IPS DF 6.9 (cell line): ENCODE measurements at regions not wholly inside any gene's neighbourhood (a gene's known extent, or its start where the extent isn't known, plus 50 kb on each side); places are given as distances from the start of the nearest gene placed in this dataset.

Source experiments
- DNase-seq: peaks from one replicate; pipeline ENCODE4 v3.0.0-alpha.2; 2013; ENCODE audit warnings: low read depth, low spot score
- H3K27ac ChIP-seq: one replicate; pipeline ENCODE4 v1.5.1; 2013; ENCODE audit warnings: low read length, control low read depth
- H3K27me3 ChIP-seq: 2 replicates; pipeline ENCODE4 v1.6.1; 2013; ENCODE audit warnings: mild to moderate bottlenecking, low read length; ENCODE audit not compliant: control insufficient read depth, insufficient read depth
- H3K36me3 ChIP-seq: 2 replicates; pipeline ENCODE4 v1.6.1; 2013; ENCODE audit warnings: low read length; ENCODE audit not compliant: control insufficient read depth, insufficient read depth
- H3K4me1 ChIP-seq: 2 replicates; pipeline ENCODE4 v1.6.1; 2013; ENCODE audit warnings: low read length; ENCODE audit not compliant: control insufficient read depth, insufficient read depth
- H3K4me3 ChIP-seq: 2 replicates; pipeline ENCODE4 v1.5.1; 2013; ENCODE audit warnings: mild to moderate bottlenecking, low read length
- H3K9me3 ChIP-seq: 2 replicates; pipeline ENCODE4 v1.6.1; 2013; ENCODE audit warnings: low read length, inconsistent platforms; ENCODE audit not compliant: control insufficient read depth, insufficient read depth
- WGBS: extraction: QIAGEN DNeasy Blood & Tissue Kit; methylation state at CpG from one replicate; pipeline ENCODE4 v1.1.7; 2013; ENCODE audit warnings: mixed read lengths, missing lambda C conversion rate; ENCODE audit not compliant: insufficient read length, insufficient coverage; 5-methylcytosine and 5-hydroxymethylcytosine counted together

DNA sequence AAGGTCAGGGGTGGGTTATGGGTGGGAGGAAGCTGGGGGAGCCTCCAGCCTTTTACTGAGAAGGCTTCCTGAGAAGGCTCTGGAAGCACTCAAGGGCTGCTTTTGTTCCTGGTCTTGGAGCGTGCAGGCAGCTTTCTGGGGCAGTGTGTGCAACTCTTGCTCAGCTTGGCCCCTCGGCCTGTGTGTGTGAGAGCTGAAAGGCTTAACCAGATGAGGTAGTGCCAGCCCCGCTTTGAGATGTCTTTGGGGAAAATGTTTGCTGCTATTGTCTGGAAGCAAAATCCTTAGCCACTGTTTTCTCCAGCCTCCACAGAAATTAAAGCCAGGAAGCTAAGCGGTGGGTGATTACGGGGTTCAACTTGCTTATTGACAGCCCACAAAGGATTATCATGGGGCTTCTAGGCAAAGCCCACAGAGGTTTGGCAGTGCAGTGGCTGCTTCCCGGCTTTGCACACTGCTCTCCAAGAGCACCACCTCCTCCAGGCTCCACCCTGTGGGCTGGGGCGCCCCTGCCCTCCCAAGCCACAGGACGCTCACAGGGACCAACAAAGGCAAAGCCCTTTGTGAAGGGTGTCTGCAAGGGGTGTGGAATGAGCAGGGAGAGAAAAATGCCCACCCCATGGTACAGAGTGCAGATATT is 121.7 kb upstream of the TLE3 start:
- Histone ChIP-seq H3K27ac (no peak overlapping the region), H3K36me3 (no peaks in the 10 kb centered on the region), H3K4me3 (no peak overlapping the region), H3K4me1 (peaks cover 1% of the 10 kb centered on the region), H3K27me3 (no peaks in the 10 kb centered on the region), H3K9me3 (no peaks in the 10 kb centered on the region)
- DNase-seq, result no peak
- no CpG with 5 or more reads among the region's 8 CpGs for WGBS

DNA sequence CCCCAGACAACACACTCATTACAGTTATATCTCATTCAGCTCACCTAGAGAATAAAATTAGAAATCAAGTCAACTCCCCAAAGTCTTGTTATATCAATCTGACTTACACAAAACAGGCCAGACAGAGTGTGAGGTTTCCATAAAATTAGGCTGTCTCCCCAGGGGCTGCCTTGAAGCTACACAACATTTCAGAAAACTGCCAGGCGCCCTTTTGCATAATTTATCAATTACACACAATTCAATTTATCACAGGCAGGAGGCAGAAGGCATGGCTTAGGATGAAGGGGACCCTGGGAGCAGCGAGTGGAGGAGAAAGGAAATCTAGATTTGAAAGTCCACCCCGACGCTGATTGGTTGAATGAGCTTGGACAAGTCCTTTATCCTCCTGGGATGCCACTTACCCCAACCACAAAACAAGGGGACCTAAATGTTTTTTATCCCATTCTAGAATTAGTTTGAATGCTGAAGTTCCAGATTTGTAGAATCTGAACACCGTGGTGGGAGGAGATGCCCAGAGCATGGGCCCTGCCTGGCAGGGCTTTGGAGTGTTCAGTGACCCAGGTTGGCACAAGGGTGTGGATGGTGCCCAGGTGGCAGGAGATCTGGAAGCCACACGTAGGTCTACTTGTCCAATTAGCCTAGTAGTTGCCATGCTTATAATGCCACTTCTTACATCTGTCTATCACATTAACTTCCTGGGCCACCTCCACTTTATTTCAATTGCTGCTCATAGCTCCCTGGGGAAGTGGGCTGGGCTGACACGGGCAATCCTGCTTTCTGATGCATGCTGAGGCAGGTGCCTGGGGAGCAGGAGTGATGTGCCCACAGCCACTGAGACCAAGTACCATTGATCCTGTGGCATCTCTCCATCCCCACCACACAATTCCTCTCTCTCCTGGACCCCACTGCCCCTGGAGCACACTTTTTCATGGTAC is 119.8 kb upstream of the TLE3 start:
- Histone ChIP-seq H3K36me3 (no peaks in the 10 kb centered on the region), H3K4me1 (peaks cover 4% of the 10 kb centered on the region), H3K27ac (no peak overlapping the region), H3K9me3 (no peaks in the 10 kb centered on the region), H3K4me3 (no peak overlapping the region), H3K27me3 (no peaks in the 10 kb centered on the region)
- DNase-seq, result no peak
- WGBS, result no CpG with 5 or more reads among the region's 7 CpGs

DNA sequence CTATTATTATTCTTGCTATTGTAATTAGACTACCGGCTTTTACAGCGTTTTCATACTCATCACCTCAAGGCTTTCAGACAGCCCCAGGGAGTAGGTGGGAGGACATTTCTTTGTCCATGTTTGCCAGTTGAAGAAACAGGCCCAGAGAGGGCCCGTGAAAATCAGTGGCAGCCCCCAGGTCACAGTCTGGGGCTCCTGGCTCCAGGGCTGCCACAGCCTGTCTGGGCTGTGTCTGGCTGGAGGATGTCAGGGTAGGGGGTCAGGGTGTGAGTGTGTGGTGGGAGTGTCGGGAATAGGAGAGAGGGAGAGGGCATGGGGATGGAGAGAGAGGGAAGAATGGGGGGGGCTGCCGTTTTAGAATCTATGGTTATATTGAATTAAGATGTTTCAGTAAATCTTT is 118.2 kb upstream of the TLE3 start:
- H3K27me3 ChIP-seq, result no peaks in the 10 kb centered on the region
- H3K9me3 ChIP-seq, result no peaks in the 10 kb centered on the region
- H3K36me3 ChIP-seq, result no peaks in the 10 kb centered on the region
- H3K4me1 ChIP-seq, result peaks cover 5% of the 10 kb centered on the region
- no peak for DNase-seq
- H3K27ac ChIP-seq, result no peak overlapping the region
- H3K4me3 ChIP-seq, result no peak overlapping the region
- no CpG with 5 or more reads among the region's 5 CpGs for WGBS

DNA sequence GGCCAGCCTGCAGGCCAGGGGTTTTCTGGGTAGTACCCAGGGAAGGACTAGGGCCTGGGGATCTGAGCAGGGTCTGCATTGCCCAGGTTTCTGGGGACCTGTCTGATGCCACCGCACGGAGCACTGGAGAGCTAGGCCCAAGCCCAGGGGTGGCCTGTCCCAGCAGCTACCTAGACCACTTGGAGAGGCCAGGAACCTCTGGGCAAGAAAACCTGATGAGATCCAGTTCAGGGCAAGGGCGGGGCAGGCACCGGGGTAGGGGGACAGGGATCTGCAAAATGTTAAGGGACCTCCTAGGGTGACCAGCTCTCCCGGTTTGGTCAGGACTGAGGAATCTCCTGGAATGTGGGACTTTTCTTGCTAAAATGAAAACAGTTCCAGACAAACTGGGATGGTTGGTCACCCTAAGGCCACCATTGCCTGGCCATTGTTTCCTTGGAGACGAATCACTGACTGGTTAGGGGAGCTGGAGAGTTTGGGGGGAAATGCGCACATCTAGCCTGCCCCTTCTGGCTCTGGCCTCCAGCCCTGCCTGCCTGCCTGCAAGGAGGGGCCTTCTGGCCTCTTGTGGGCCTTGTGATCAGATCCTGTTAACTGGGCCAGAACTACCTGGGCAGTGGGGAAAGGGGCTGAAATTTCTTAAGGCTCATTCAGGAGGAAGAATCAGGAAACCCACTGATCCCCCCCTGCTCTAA is 117.4 kb upstream of the TLE3 start:
- H3K27me3 ChIP-seq, result no peaks in the 10 kb centered on the region
- WGBS, result no CpG with 5 or more reads among the region's 7 CpGs

DNA sequence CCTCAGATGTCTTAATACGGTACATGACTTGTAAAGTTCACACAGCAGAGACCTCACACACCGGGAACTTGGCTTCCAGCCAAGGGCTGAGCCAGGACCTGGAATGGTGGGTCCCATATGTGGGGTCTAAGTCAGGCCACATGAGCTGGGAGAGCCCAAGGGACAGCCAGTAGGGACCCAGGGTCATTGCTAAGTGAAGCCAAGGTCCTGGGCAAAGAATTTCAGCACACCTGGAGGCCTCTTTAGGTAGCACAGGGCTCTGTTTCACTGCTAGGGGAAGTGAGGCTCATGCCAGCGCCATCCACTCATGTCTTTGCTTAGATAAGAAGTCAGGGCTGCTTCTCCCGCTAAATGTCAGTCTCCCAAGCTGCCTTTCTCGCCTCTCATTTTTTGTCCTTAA is 116.6 kb upstream of the TLE3 start:
- no peak overlapping the region for H3K4me3 ChIP-seq
- peaks cover 7% of the 10 kb centered on the region for H3K4me1 ChIP-seq
- H3K27me3 ChIP-seq, result no peaks in the 10 kb centered on the region
- no peak for DNase-seq
- H3K9me3 ChIP-seq, result no peaks in the 10 kb centered on the region
- no peak overlapping the region for H3K27ac ChIP-seq
- no CpG with 5 or more reads among the region's 5 CpGs for WGBS
- no peaks in the 10 kb centered on the region for H3K36me3 ChIP-seq

More for the DNA sequence above, 117.4 kb upstream of the TLE3 start:
- Histone ChIP-seq H3K4me3 (no peak overlapping the region), H3K9me3 (no peaks in the 10 kb centered on the region), H3K4me1 (peaks cover 7% of the 10 kb centered on the region), H3K36me3 (no peaks in the 10 kb centered on the region), H3K27ac (no peak overlapping the region)
- DNase-seq, result no peak

DNA sequence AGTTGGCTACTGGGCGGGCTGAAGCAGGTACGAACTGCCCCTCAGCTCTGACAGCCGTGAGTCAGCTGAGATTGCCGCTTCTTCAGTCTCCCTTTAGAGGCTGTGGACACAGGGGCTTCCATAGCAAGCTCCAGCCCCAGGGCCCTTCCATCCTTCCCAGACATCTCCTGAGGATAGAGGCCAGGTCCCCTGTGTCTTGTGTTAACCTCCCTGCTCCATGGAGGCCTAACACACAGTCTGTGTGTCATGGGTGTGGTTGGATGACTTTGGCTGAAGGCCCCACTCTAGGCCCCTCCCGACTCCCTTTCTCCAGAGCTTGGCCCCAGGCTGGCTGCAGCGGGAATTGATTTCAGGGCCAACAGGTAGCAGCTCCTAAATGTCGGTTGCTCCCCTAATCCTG is 116.1 kb upstream of the TLE3 start:
- peaks cover 7% of the 10 kb centered on the region for H3K4me1 ChIP-seq

DNA sequence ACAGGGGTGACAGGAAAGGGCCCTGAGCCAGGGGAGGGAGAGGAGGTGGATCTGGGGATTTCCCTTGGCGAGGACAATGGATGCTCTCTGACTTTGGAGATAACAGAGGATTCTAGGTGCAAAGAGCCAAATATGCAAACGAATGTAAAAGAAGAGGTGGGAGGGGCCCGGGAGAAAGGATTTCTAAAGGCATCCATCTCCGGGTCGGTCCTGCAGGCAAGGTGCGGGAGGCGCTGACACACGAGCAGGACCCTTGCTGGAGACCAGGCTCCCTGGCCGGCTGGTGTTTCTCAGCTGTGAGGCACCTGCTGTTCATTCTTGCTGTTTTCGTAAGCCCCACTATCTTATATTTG is 115.2 kb upstream of the TLE3 start:
- no peak overlapping the region for H3K27ac ChIP-seq
- no peaks in the 10 kb centered on the region for H3K27me3 ChIP-seq
- WGBS, result no CpG with 5 or more reads among the region's 10 CpGs
- no peak for DNase-seq
- H3K9me3 ChIP-seq, result no peaks in the 10 kb centered on the region
- no peaks in the 10 kb centered on the region for H3K36me3 ChIP-seq
- H3K4me3 ChIP-seq, result no peak overlapping the region
- peaks cover 7% of the 10 kb centered on the region for H3K4me1 ChIP-seq

More for the DNA sequence above, 116.1 kb upstream of the TLE3 start:
- no peaks in the 10 kb centered on the region for H3K27me3 ChIP-seq
- WGBS, result no CpG with 5 or more reads among the region's 7 CpGs
- H3K9me3 ChIP-seq, result no peaks in the 10 kb centered on the region
- DNase-seq, result no peak
- no peak overlapping the region for H3K27ac ChIP-seq
- H3K36me3 ChIP-seq, result no peaks in the 10 kb centered on the region
- H3K4me3 ChIP-seq, result no peak overlapping the region

DNA sequence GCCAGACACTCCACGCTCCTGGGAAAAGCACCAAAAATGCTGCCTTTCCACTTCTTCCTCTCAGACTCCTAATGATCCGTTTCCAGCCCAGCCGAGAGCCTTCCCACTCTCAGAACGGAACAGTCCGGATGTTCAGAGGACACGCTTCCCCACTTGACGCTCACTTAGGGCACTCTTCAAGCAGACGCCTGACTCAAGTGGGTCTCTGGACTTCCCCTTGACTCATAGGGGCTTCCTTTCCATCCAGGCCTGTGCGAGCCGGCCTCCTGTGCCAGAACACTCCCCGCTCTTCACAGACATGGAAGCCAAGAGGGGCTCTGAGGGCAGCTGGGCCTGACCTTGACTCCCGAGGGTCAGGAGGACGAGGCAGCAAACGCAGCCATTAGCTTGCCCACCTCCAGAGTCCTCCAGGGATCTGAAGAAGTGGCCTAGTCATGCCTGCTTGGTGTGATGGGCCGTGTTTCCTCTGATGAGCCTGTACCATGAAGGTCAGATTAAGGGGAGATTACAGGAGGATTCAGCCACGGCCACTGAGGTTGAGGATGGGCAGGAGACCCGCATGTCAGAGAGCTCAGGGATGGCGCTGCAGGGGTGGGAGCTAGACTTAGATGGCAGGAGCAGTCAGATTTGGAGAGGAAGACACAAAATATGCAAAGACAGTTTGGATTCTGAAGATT is 114.7 kb upstream of the TLE3 start:
- DNase-seq, result no peak
- WGBS, result no CpG with 5 or more reads among the region's 18 CpGs

GRCh38 chr15:70210528-70210927 is 112.8 kb upstream of the TLE3 start:
- Histone ChIP-seq H3K9me3 (no peaks in the 10 kb centered on the region), H3K4me1 (peaks cover 7% of the 10 kb centered on the region), H3K4me3 (no peak overlapping the region), H3K27ac (no peak overlapping the region), H3K27me3 (no peaks in the 10 kb centered on the region; the same call in 1 of the 2 replicates), H3K36me3 (no peaks in the 10 kb centered on the region)
- no CpG with 5 or more reads among the region's 6 CpGs for WGBS
- no peak for DNase-seq

More for the DNA sequence above, 114.7 kb upstream of the TLE3 start:
- Histone ChIP-seq H3K9me3 (no peaks in the 10 kb centered on the region), H3K36me3 (no peaks in the 10 kb centered on the region), H3K27me3 (no peaks in the 10 kb centered on the region), H3K27ac (no peak overlapping the region), H3K4me1 (peaks cover 7% of the 10 kb centered on the region), H3K4me3 (no peak overlapping the region)

GRCh38 chr15:70210076-70210475 is 112.4 kb upstream of the TLE3 start:
- Histone ChIP-seq H3K27me3 (no peaks in the 10 kb centered on the region; the same call in 1 of the 2 replicates), H3K4me3 (no peak overlapping the region), H3K27ac (no peak overlapping the region), H3K4me1 (peaks cover 5% of the 10 kb centered on the region; the same call in 1 of the 2 replicates), H3K9me3 (no peaks in the 10 kb centered on the region), H3K36me3 (no peaks in the 10 kb centered on the region)
- no CpG with 5 or more reads among the region's 2 CpGs for WGBS
- no peak for DNase-seq
